ENCODE measurements at regions not wholly inside any gene's neighbourhood (a gene's known extent, or its start where the extent isn't known, plus 50 kb on each side); places are given as distances from the start of the nearest gene placed in this dataset.

GRCh38 chr12:38392554-38393144, 76.1 kb downstream of the ALG10B start:
- H3K4me3 ChIP-seq (ENCODE audit: low read depth, low read length) = no peak overlapping the region
- DNase-seq (ENCODE audit: low read depth) = peak; percentile 93
- TF ChIP-seq MAX (IDR thresholded peaks at IDR 0.05; ENCODE audit: low read depth, low read length) = no peak
- no peak for TF ChIP-seq CTCF (IDR thresholded peaks at IDR 0.05; ENCODE audit: low read depth, low read length)
- no peak for TF ChIP-seq POLR2A (IDR thresholded peaks at IDR 0.05; ENCODE audit: extremely low read depth, insufficient read length)
- peak; percentile 21; the same call in 1 of the 2 replicates for TF ChIP-seq MYC (IDR thresholded peaks at IDR 0.05; ENCODE audit: low read depth, low read length)

- TF ChIP-seq MYC (IDR thresholded peaks at IDR 0.05; ENCODE audit: low read depth, low read length) = no peak
- no peak for TF ChIP-seq POLR2A (IDR thresholded peaks at IDR 0.05; ENCODE audit: extremely low read depth, insufficient read length)
- no peak for TF ChIP-seq MAX (IDR thresholded peaks at IDR 0.05; ENCODE audit: low read depth, low read length)
- no peak for TF ChIP-seq CTCF (IDR thresholded peaks at IDR 0.05; ENCODE audit: low read depth, low read length)
- DNase-seq (ENCODE audit: low read depth) = no peak
- H3K4me3 ChIP-seq (ENCODE audit: low read depth, low read length) = no peak overlapping the region
These were observed 83.2 kb downstream of the ALG10B start for GRCh38 chr12:38399711-38400206.

GRCh38 chr12:38402811-38403210, 86.2 kb downstream of the ALG10B start:
- DNase-seq (ENCODE audit: low read depth) = no peak
- H3K4me3 ChIP-seq (ENCODE audit: low read depth, low read length) = no peak overlapping the region
- no peak for TF ChIP-seq POLR2A (IDR thresholded peaks at IDR 0.05; ENCODE audit: extremely low read depth, insufficient read length)
- TF ChIP-seq CTCF (IDR thresholded peaks at IDR 0.05; ENCODE audit: low read depth, low read length) = no peak
- no peak for TF ChIP-seq MAX (IDR thresholded peaks at IDR 0.05; ENCODE audit: low read depth, low read length)
- no peak for TF ChIP-seq MYC (IDR thresholded peaks at IDR 0.05; ENCODE audit: low read depth, low read length)

- no peak for DNase-seq (ENCODE audit: low read depth)
- H3K4me3 ChIP-seq (ENCODE audit: low read depth, low read length) = no peak overlapping the region
- TF ChIP-seq POLR2A (IDR thresholded peaks at IDR 0.05; ENCODE audit: extremely low read depth, insufficient read length) (no peak), MYC (IDR thresholded peaks at IDR 0.05; ENCODE audit: low read depth, low read length) (no peak), MAX (IDR thresholded peaks at IDR 0.05; ENCODE audit: low read depth, low read length) (no peak), CTCF (IDR thresholded peaks at IDR 0.05; ENCODE audit: low read depth, low read length) (no peak)
These were observed 92.9 kb downstream of the ALG10B start for GRCh38 chr12:38409511-38409910.

- TF ChIP-seq POLR2A (IDR thresholded peaks at IDR 0.05; ENCODE audit: extremely low read depth, insufficient read length) = no peak
- no peak for TF ChIP-seq MAX (IDR thresholded peaks at IDR 0.05; ENCODE audit: low read depth, low read length)
- TF ChIP-seq CTCF (IDR thresholded peaks at IDR 0.05; ENCODE audit: low read depth, low read length) = no peak
- TF ChIP-seq MYC (IDR thresholded peaks at IDR 0.05; ENCODE audit: low read depth, low read length) = no peak
- peak; percentile 70 for DNase-seq (ENCODE audit: low read depth)
- no peak overlapping the region for H3K4me3 ChIP-seq (ENCODE audit: low read depth, low read length)
These were observed 94.9 kb downstream of the ALG10B start for GRCh38 chr12:38411426-38411825.
